HepG2 (cell line): ENCODE measurements at regions not wholly inside any gene's neighbourhood (a gene's known extent, or its start where the extent isn't known, plus 50 kb on each side); places are given as distances from the start of the nearest gene placed in this dataset.

Experiments used
- ATAC-seq: fragments of 200-7000 bp; cut with Tn5 transposase; 3 replicates; pipeline ENCODE4 v1.9.1; 2020; ENCODE audit warnings: mild to moderate bottlenecking, moderate library complexity
- BruUV-seq: library from RNA; stranded (reverse); fragments of 400-500 nt; replicated peaks from 2 replicates; lab custom pipeline; 2021; lab: Mats Ljungman, UMichigan
- CTCF ChIA-PET: fragments of 300-600 bp; formaldehyde crosslinking; extraction: SDS; loops from one replicate; lab custom pipeline; 2021; ENCODE audit warnings: low total read pairs, inconsistent platforms, low intra/inter-chr PET ratio; lab: Yijun Ruan, JAX
- POLR2A ChIA-PET: fragments of 350-600 bp; sonication (Branson Sonifier 250); formaldehyde crosslinking; loops from one replicate; lab custom pipeline; 2020; ENCODE audit warnings: antibody characterized with exemption, inconsistent platforms; lab: Yijun Ruan, JAX
- DNase-seq: peaks from one replicate; pipeline ENCODE4 v3.0.0-alpha.2; 2015; ENCODE audit warnings: low spot score
- FAIRE-seq: peaks from 3 replicates; lab custom pipeline; 2011; peaks lifted over from hg19 to GRCh38; lab: Jason Lieb, UNC
- H2AFZ ChIP-seq: one replicate; pipeline ENCODE4 v1.6.1; 2011; ENCODE audit warnings: low read length, inconsistent platforms
- H3K27ac ChIP-seq: fragments of 300-600 bp; 3 replicates; pipeline ENCODE4 v1.8.0; 2011; ENCODE audit warnings: mixed run types, mild to moderate bottlenecking, mixed read lengths, low read length, inconsistent platforms; ENCODE audit not compliant: insufficient read depth; ENCODE audit errors: extremely low read length
- H3K27me3 ChIP-seq, 2 experiments: fragments of 200-600 bp in 1 of 2; 2 replicates in 1 of 2; 3 replicates in 1 of 2; pipeline versions ENCODE4 v1.6.0 to v1.8.0; 2011; ENCODE audit warnings: low read length in 2 of 2, mild to moderate bottlenecking in 2 of 2, moderate library complexity in 2 of 2, inconsistent platforms in 1 of 2; ENCODE audit not compliant: insufficient read depth in 2 of 2, control insufficient read depth in 1 of 2
- H3K36me3 ChIP-seq, 2 experiments: fragments of 200-600 bp in 1 of 2; replicated peaks in 1 of 2; 2 replicates in 1 of 2; 3 replicates in 1 of 2; pipeline versions ENCODE4 v1.5.1 to v1.8.0; 2011; ENCODE audit warnings: low read length in 2 of 2, inconsistent platforms in 1 of 2; ENCODE audit not compliant: insufficient read depth in 2 of 2, control insufficient read depth in 1 of 2
- H3K4me1 ChIP-seq: 2 replicates; pipeline ENCODE4 v1.5.1; 2012; ENCODE audit warnings: low read length, inconsistent platforms; ENCODE audit not compliant: insufficient read depth
- H3K4me2 ChIP-seq: 2 replicates; pipeline ENCODE4 v1.6.0; 2011; ENCODE audit warnings: low read depth, low read length, inconsistent platforms
- H3K4me3 ChIP-seq, 3 experiments: fragments of 200-600 bp in 1 of 3; sonication (generic), shearing (Covaris generic) in 1 of 3; replicated peaks in 1 of 3; 2 replicates each; pipeline ENCODE4 v1.5.1; 2011 to 2016; ENCODE audit warnings: low read length in 3 of 3, inconsistent platforms in 2 of 3, low read depth in 2 of 3, mild to moderate bottlenecking in 2 of 3, control low read depth in 1 of 3, mixed read lengths in 1 of 3; ENCODE audit not compliant: insufficient read depth in 1 of 3
- H3K79me2 ChIP-seq: one replicate; pipeline ENCODE4 v1.6.1; 2011; ENCODE audit warnings: low read length, inconsistent platforms; ENCODE audit not compliant: insufficient read depth
- H3K9ac ChIP-seq: 2 replicates; pipeline ENCODE4 v1.6.0; 2011; ENCODE audit warnings: mild to moderate bottlenecking, low read depth, low read length, inconsistent platforms; ENCODE audit not compliant: insufficient read depth
- H3K9me3 ChIP-seq: 2 replicates; pipeline ENCODE4 v1.5.1; 2012; ENCODE audit warnings: mild to moderate bottlenecking, low read length
- H4K20me1 ChIP-seq: 2 replicates; pipeline ENCODE4 v1.6.0; 2011; ENCODE audit warnings: inconsistent platforms, mild to moderate bottlenecking, low read length, moderate library complexity; ENCODE audit not compliant: insufficient read depth
- FOSL2 ChIP-seq: sonication (generic); formaldehyde crosslinking; IDR thresholded peaks from 2 replicates; pipeline ENCODE4 v1.4.0; 2020; ENCODE audit warnings: missing genetic modification reagents
- FOXO1 ChIP-seq: sonication (generic); formaldehyde crosslinking; IDR thresholded peaks from 2 replicates; pipeline ENCODE4 v1.4.0; 2020; ENCODE audit warnings: missing genetic modification reagents
- KDM5A ChIP-seq: fragments of 200-600 bp; sonication (generic); IDR thresholded peaks from 2 replicates; pipeline ENCODE4 v1.7.0; 2018; ENCODE audit warnings: antibody characterized with exemption, mild to moderate bottlenecking, low read length, borderline replicate concordance
- KLF9 ChIP-seq: IDR thresholded peaks from 2 replicates; pipeline ENCODE4 v1.6.1; 2016; ENCODE audit warnings: low read depth
- KMT2B ChIP-seq: IDR thresholded peaks from 2 replicates; pipeline ENCODE4 v1.6.1; 2016; ENCODE audit warnings: missing genetic modification reagents, missing compliant biosample characterization
- RBM39 ChIP-seq: fragments of 200-400 bp; formaldehyde crosslinking; IDR thresholded peaks from one replicate; pipeline ENCODE4 v1.6.1; 2018; ENCODE audit warnings: antibody characterized with exemption, mild to moderate bottlenecking, low read depth, low read length; ENCODE audit not compliant: poor library complexity, severe bottlenecking
- TGIF2 ChIP-seq: IDR thresholded peaks from 2 replicates; pipeline ENCODE4 v1.6.1; 2016; ENCODE audit warnings: control low read depth, missing compliant biosample characterization
- ZNF335 ChIP-seq: sonication (generic); formaldehyde crosslinking; IDR thresholded peaks from 2 replicates; pipeline ENCODE4 v1.4.0; 2020; ENCODE audit warnings: missing genetic modification reagents
- ZNF598 ChIP-seq: sonication (generic); formaldehyde crosslinking; IDR thresholded peaks from 2 replicates; pipeline ENCODE4 v1.5.1; 2020; ENCODE audit warnings: mild to moderate bottlenecking, missing genetic modification reagents, borderline replicate concordance
- WGBS: methylation state at CpG from one replicate; pipeline ENCODE4 v1.1.6; 2017; ENCODE audit warnings: low lambda C conversion rate; 5-methylcytosine and 5-hydroxymethylcytosine counted together
- in situ Hi-C: cut with HindIII; loops from 2 replicates; pipeline ENCODE4 v1.10.0; 2017; ENCODE audit warnings: low pct_unique_long_range_greater_than_20kb; ENCODE audit not compliant: extremely low pct_ligation_motif_present
- intact Hi-C: fragments of 100-400 bp; cut with micrococcal nuclease; formaldehyde crosslinking; loops from one replicate; pipeline ENCODE4 v1.10.0; 2022; ENCODE audit not compliant: unreplicated experiment
- TF ChIP-seq, protein P1 (sequence below): sonication (generic); formaldehyde crosslinking; IDR thresholded peaks from 2 replicates; pipeline ENCODE4 v1.4.0; 2020; ENCODE audit warnings: mild to moderate bottlenecking, missing genetic modification reagents
- TF ChIP-seq, protein P2 (sequence below): sonication (generic); formaldehyde crosslinking; IDR thresholded peaks from 2 replicates; pipeline ENCODE4 v1.8.0; 2023; ENCODE audit warnings: mild to moderate bottlenecking, missing genetic modification reagents
- TF ChIP-seq, protein P3 (sequence below): sonication (generic); formaldehyde crosslinking; IDR thresholded peaks from 2 replicates; pipeline ENCODE4 v1.4.0; 2020; ENCODE audit warnings: missing genetic modification reagents, low read depth, mild to moderate bottlenecking, borderline replicate concordance
- TF ChIP-seq, protein P4 (sequence below): fragments of 450-650 bp; IDR thresholded peaks from 2 replicates; pipeline ENCODE4 v1.6.1; 2016
- TF ChIP-seq, protein P5 (sequence below): sonication (generic); formaldehyde crosslinking; IDR thresholded peaks from 2 replicates; pipeline ENCODE4 v1.4.0; 2020; ENCODE audit warnings: missing genetic modification reagents, borderline replicate concordance
- TF ChIP-seq, protein P6 (sequence below): sonication (generic); formaldehyde crosslinking; conservative IDR thresholded peaks from 2 replicates; pipeline ENCODE4 v1.8.0; 2022; ENCODE audit warnings: low read depth, missing genetic modification reagents

DNA sequence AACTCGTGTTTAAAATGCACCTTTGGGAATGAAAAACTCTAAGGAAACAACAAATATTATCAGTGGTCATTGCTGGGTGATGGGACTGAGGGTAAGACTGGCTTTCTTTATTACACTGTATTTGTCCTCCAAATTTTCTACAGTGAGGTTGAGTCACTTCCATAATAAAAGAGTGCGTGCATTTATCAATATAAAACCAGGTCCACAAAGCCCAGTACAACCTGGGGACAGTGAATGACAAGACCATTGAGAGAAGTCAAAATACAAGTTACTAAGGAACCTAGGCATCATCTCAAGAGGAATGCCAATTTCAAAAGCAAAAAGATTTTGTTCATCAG lies 76.4 kb downstream of the MAGED4 start:
- peaks cover 8% of the 10 kb centered on the region for H3K4me1 ChIP-seq
- no peak; the same call in 2 of the 3 replicates for ATAC-seq
- peak overlapping the region; percentile 72 for H3K4me2 ChIP-seq
- ChIA-PET POLR2A (no interaction called here), CTCF (no interaction called here)
- in situ Hi-C loops: no loop called here
- no peak for FAIRE-seq
- H3K9me3 ChIP-seq: no peaks in the 10 kb centered on the region
- no peaks in the 10 kb centered on the region for H3K36me3 ChIP-seq
- no peaks in the 10 kb centered on the region for H4K20me1 ChIP-seq
- BruUV-seq: no TSS peak
- H3K79me2 ChIP-seq: no peaks in the 10 kb centered on the region
- intact Hi-C loops: no loop called here
- peak overlapping the region in 2 of 3 experiments; percentile 64 to 73; a peak in 2 of 6 replicates for H3K4me3 ChIP-seq
- DNase-seq: no peak
- no peaks in the 10 kb centered on the region for H3K27me3 ChIP-seq
- WGBS: 3% methylated on average over 2 of the region's 2 CpGs
- TF ChIP-seq RBM39: no peak
- TF ChIP-seq ZNF598 (CRISPR knock-in tag): no peak
- TF ChIP-seq, protein P1, sequence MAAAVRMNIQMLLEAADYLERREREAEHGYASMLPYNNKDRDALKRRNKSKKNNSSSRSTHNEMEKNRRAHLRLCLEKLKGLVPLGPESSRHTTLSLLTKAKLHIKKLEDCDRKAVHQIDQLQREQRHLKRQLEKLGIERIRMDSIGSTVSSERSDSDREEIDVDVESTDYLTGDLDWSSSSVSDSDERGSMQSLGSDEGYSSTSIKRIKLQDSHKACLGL (CRISPR knock-in tag): no peak
- TF ChIP-seq, protein P2, sequence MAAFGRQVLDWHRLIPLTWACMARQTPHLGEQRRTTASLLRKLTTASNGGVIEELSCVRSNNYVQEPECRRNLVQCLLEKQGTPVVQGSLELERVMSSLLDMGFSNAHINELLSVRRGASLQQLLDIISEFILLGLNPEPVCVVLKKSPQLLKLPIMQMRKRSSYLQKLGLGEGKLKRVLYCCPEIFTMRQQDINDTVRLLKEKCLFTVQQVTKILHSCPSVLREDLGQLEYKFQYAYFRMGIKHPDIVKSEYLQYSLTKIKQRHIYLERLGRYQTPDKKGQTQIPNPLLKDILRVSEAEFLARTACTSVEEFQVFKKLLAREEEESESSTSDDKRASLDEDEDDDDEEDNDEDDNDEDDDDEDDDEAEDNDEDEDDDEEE (CRISPR knock-in tag): no peak
- TF ChIP-seq TGIF2: no peak
- TF ChIP-seq, protein P3, sequence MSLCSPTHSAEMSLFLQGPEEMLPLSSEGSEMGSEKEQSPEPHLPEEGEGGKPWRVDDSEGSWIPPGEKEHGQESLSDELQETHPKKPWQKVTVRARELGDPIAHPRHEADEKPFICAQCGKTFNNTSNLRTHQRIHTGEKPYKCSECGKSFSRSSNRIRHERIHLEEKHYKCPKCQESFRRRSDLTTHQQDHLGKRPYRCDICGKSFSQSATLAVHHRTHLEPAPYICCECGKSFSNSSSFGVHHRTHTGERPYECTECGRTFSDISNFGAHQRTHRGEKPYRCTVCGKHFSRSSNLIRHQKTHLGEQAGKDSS (CRISPR knock-in tag): no peak
- TF ChIP-seq FOXO1 (CRISPR knock-in tag): no peak
- TF ChIP-seq, protein P4, sequence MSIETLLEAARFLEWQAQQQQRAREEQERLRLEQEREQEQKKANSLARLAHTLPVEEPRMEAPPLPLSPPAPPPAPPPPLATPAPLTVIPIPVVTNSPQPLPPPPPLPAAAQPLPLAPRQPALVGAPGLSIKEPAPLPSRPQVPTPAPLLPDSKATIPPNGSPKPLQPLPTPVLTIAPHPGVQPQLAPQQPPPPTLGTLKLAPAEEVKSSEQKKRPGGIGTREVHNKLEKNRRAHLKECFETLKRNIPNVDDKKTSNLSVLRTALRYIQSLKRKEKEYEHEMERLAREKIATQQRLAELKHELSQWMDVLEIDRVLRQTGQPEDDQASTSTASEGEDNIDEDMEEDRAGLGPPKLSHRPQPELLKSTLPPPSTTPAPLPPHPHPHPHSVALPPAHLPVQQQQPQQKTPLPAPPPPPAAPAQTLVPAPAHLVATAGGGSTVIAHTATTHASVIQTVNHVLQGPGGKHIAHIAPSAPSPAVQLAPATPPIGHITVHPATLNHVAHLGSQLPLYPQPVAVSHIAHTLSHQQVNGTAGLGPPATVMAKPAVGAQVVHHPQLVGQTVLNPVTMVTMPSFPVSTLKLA: no peak
- TF ChIP-seq, protein P5, sequence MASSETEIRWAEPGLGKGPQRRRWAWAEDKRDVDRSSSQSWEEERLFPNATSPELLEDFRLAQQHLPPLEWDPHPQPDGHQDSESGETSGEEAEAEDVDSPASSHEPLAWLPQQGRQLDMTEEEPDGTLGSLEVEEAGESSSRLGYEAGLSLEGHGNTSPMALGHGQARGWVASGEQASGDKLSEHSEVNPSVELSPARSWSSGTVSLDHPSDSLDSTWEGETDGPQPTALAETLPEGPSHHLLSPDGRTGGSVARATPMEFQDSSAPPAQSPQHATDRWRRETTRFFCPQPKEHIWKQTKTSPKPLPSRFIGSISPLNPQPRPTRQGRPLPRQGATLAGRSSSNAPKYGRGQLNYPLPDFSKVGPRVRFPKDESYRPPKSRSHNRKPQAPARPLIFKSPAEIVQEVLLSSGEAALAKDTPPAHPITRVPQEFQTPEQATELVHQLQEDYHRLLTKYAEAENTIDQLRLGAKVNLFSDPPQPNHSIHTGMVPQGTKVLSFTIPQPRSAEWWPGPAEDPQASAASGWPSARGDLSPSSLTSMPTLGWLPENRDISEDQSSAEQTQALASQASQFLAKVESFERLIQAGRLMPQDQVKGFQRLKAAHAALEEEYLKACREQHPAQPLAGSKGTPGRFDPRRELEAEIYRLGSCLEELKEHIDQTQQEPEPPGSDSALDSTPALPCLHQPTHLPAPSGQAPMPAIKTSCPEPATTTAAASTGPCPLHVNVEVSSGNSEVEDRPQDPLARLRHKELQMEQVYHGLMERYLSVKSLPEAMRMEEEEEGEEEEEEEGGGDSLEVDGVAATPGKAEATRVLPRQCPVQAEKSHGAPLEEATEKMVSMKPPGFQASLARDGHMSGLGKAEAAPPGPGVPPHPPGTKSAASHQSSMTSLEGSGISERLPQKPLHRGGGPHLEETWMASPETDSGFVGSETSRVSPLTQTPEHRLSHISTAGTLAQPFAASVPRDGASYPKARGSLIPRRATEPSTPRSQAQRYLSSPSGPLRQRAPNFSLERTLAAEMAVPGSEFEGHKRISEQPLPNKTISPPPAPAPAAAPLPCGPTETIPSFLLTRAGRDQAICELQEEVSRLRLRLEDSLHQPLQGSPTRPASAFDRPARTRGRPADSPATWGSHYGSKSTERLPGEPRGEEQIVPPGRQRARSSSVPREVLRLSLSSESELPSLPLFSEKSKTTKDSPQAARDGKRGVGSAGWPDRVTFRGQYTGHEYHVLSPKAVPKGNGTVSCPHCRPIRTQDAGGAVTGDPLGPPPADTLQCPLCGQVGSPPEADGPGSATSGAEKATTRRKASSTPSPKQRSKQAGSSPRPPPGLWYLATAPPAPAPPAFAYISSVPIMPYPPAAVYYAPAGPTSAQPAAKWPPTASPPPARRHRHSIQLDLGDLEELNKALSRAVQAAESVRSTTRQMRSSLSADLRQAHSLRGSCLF (CRISPR knock-in tag): no peak
- no peak for TF ChIP-seq KMT2B (CRISPR knock-in tag)
- no peak for TF ChIP-seq ZNF335
- TF ChIP-seq, protein P6, sequence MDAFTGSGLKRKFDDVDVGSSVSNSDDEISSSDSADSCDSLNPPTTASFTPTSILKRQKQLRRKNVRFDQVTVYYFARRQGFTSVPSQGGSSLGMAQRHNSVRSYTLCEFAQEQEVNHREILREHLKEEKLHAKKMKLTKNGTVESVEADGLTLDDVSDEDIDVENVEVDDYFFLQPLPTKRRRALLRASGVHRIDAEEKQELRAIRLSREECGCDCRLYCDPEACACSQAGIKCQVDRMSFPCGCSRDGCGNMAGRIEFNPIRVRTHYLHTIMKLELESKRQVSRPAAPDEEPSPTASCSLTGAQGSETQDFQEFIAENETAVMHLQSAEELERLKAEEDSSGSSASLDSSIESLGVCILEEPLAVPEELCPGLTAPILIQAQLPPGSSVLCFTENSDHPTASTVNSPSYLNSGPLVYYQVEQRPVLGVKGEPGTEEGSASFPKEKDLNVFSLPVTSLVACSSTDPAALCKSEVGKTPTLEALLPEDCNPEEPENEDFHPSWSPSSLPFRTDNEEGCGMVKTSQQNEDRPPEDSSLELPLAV (CRISPR knock-in tag): no peak
- no peak for TF ChIP-seq KLF9 (CRISPR knock-in tag)
- TF ChIP-seq FOSL2 (CRISPR knock-in tag): no peak
- TF ChIP-seq KDM5A: no peak
- H3K9ac ChIP-seq: no peak overlapping the region
- H3K27ac ChIP-seq: no peak overlapping the region
- no peak overlapping the region for H2AFZ ChIP-seq
